NCI-H146 treated with DMSO at 0.1 percent for 48 hours (cell line): ENCODE measurements at regions not wholly inside any gene's neighbourhood (a gene's known extent, or its start where the extent isn't known, plus 50 kb on each side); places are given as distances from the start of the nearest gene placed in this dataset.

Experiments used
- DNase-seq: peaks from one replicate; lab custom pipeline; 2025; ENCODE audit not compliant: unreplicated experiment; lab: John Stamatoyannopoulos, UW

- DNase-seq, result no peak
These were observed 226.2 kb downstream of the MC4R start for GRCh38 chr18:60146220-60146960.

GRCh38 chr18:60145776-60146175 is 226.8 kb downstream of the MC4R start:
- peak; percentile 15 for DNase-seq

GRCh38 chr18:60134806-60135205 is 235.0 kb downstream of the PMAIP1 start:
- DNase-seq, result no peak

GRCh38 chr18:60130284-60130683 is 230.5 kb downstream of the PMAIP1 start:
- DNase-seq, result no peak

GRCh38 chr18:60123031-60123430 is 223.2 kb downstream of the PMAIP1 start:
- no peak for DNase-seq

GRCh38 chr18:60122339-60122738 is 222.5 kb downstream of the PMAIP1 start:
- no peak for DNase-seq

- DNase-seq, result no peak
These were observed 220.5 kb downstream of the PMAIP1 start for GRCh38 chr18:60120231-60120750.

GRCh38 chr18:60117321-60117720 is 217.5 kb downstream of the PMAIP1 start:
- no peak for DNase-seq

- DNase-seq, result no peak
These were observed 213.6 kb downstream of the PMAIP1 start for GRCh38 chr18:60113396-60113795.

- no peak for DNase-seq
These were observed 212.6 kb downstream of the PMAIP1 start for GRCh38 chr18:60112369-60112768.

- no peak for DNase-seq
These were observed 211.7 kb downstream of the PMAIP1 start for GRCh38 chr18:60111525-60111924.

- DNase-seq, result no peak
These were observed 211.0 kb downstream of the PMAIP1 start for GRCh38 chr18:60110836-60111235.

- no peak for DNase-seq
These were observed 201.0 kb downstream of the PMAIP1 start for GRCh38 chr18:60100778-60101177.

- DNase-seq, result peak; percentile 25
These were observed 199.9 kb downstream of the PMAIP1 start for GRCh38 chr18:60099709-60100108.

- no peak for DNase-seq
These were observed 196.6 kb downstream of the PMAIP1 start for GRCh38 chr18:60096428-60096827.

- no peak for DNase-seq
These were observed 192.3 kb downstream of the PMAIP1 start for GRCh38 chr18:60092073-60092472.

GRCh38 chr18:60090170-60090569 is 190.4 kb downstream of the PMAIP1 start:
- DNase-seq, result no peak

GRCh38 chr18:60082790-60083189 is 183.0 kb downstream of the PMAIP1 start:
- no peak for DNase-seq

- DNase-seq, result no peak
These were observed 182.5 kb downstream of the PMAIP1 start for GRCh38 chr18:60082282-60082681.

GRCh38 chr18:60075477-60075876 is 175.7 kb downstream of the PMAIP1 start:
- DNase-seq, result no peak

- DNase-seq, result no peak
These were observed 170.8 kb downstream of the PMAIP1 start for GRCh38 chr18:60070631-60071030.

GRCh38 chr18:60069145-60069544 is 169.3 kb downstream of the PMAIP1 start:
- no peak for DNase-seq
